Lower leg skin (tissue), 3 donors: ENCODE measurements at regions not wholly inside any gene's neighbourhood (a gene's known extent, or its start where the extent isn't known, plus 50 kb on each side); places are given as distances from the start of the nearest gene placed in this dataset.

Experiments used
- CTCF ChIP-seq, 3 donors: fragments of 450-650 bp; IDR thresholded peaks; one replicate each; pipeline ENCODE4 v1.5.1; 2016; ENCODE audit warnings: antibody characterized with exemption in 3 of 3, mild to moderate bottlenecking in 3 of 3, moderate library complexity in 2 of 3
- POLR2A ChIP-seq, 2 donors: fragments of 450-650 bp; IDR thresholded peaks; one replicate each; pipeline ENCODE4 v1.6.1; 2016 to 2017; ENCODE audit warnings: antibody characterized with exemption in 2 of 2, mild to moderate bottlenecking in 1 of 2, moderate library complexity in 1 of 2

- TF ChIP-seq CTCF (IDR thresholded peaks at IDR 0.05) (no peak), POLR2A (IDR thresholded peaks at IDR 0.05) (no peak)
Measured at GRCh38 chr18:7358989-7359726, 128.3 kb downstream of the LRRC30 start.
